GM18511 (cell line): ENCODE measurements at regions not wholly inside any gene's neighbourhood (a gene's known extent, or its start where the extent isn't known, plus 50 kb on each side); places are given as distances from the start of the nearest gene placed in this dataset.
A peak's percentile ranks its signal among the peaks of the same experiment; 100 is the strongest.

Source experiments
- ATAC-seq: cut with Tn5 transposase; IDR thresholded peaks from one replicate; pipeline ENCODE4 v1.9.1; 2021; ENCODE audit warnings: mild to moderate bottlenecking, moderate library complexity; ENCODE audit not compliant: unreplicated experiment

DNA sequence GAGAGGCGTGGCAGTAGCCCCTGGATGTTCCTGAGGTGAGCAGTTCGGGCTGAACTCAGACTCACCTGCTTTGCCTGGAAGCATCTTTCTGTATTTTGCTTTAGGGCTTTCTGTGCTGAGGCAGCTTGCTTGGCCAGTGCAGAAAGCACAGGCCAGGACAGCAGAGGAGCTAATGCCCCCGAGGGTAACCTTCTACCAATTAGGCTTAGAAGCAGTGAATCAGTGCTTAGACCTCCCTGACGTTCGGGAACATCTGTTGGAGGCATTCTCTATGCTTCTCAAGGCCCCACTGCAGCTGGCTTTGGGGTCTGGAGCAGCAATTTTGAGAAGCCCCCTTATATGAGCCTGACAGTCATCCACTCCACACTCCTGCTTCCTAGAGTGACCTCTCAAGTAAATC, 350.7 kb upstream of the PROK2 start:
- ATAC-seq: no peak

DNA sequence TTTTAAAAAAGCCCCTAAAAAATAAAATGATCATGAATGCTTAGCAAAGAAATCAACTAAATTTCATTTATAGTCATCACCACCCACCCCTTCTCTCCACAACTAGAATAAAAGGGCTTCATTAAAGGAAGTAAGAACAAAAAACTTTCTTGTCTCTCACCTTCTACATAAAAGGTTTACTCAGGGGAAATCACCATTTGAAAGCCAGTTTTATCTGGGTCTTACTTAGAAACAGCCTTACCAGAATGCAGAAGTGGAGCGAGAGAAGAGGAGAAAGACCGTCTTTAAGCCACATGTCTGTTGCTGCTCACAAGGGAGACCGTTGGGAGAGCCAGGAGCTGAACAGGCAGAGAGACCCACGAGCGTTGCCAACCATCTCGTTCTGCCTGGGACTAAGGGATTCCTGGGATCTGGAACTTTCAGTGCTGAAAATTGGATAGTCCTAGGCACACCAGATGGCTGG, 350.1 kb upstream of the PROK2 start:
- ATAC-seq: peak; percentile 77

GRCh38 chr3:72133329-72134011, 348.5 kb upstream of the PROK2 start:
- no peak for ATAC-seq

DNA sequence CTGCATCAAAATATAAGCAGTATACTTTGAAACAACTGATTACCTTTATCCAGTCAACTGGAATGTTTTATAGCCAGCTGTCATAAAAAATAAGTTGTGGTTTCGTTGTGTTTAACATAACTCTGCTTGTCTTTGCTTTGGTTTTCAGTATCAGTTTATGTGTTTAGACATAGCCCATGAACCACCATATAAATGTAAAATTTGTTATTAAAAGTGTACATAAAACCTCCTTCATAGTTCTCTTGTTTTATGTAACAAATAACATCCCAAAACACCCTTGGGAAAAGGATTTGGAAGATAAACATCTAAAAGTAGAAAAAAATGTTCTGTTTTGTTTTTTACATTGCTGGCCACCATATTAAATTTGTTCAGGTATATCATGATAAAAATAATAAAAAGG, 347.0 kb upstream of the PROK2 start:
- ATAC-seq: no peak

GRCh38 chr3:72130565-72130964, 345.6 kb upstream of the PROK2 start:
- no peak for ATAC-seq

- ATAC-seq: no peak
These were observed 344.6 kb upstream of the PROK2 start for GRCh38 chr3:72129501-72130094.

GRCh38 chr3:72128921-72129320, 344.0 kb upstream of the PROK2 start:
- ATAC-seq: no peak

- no peak for ATAC-seq
These were observed 342.9 kb upstream of the PROK2 start for GRCh38 chr3:72127844-72128243.

DNA sequence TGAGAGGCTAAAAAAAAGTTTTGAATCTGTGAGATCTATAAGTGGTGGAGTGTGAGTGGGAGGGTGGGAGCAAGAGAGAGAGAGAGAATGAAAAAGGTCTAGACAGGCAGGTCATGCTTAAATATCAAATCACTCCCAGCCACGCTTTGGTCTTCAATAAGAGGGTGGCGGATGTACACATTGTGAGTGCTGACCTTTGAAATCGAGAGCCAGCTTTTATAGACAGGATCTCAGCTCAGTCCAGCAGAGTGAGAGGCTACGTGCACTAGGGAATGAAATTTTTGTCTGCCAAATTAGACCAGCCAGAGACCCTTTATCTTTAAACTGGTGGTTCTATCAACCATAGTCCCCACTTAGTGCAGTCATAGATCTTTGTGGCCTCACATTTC, 342.3 kb upstream of the PROK2 start:
- no peak for ATAC-seq

GRCh38 chr3:72126441-72127223, 341.7 kb upstream of the PROK2 start:
- no peak for ATAC-seq

DNA sequence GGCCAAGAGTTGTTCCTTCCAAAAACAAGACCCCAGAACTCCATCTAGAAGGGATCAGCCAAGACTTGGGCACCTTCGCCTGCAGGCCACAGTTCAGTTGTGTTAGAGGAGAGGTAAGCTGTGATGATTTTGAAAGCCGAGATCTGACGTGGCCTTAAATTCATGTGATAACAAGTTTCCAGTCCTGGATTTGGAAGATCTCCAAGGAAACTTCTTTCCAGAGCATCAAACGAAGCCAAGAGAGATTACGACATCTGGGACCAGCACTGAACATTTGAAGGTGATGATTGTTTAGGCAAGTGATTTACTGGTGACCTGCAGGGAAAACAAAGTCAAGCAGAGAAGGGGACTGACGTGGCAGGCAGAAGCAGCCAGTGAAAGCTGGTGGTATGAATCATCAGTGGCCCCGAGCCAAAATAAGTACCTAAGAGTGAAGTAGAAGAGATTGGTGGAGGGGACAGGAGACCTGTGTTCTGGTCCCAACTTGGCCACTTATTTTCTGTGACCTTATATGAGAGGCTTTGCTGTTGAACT, 339.0 kb upstream of the PROK2 start:
- peak; percentile 63 for ATAC-seq

DNA sequence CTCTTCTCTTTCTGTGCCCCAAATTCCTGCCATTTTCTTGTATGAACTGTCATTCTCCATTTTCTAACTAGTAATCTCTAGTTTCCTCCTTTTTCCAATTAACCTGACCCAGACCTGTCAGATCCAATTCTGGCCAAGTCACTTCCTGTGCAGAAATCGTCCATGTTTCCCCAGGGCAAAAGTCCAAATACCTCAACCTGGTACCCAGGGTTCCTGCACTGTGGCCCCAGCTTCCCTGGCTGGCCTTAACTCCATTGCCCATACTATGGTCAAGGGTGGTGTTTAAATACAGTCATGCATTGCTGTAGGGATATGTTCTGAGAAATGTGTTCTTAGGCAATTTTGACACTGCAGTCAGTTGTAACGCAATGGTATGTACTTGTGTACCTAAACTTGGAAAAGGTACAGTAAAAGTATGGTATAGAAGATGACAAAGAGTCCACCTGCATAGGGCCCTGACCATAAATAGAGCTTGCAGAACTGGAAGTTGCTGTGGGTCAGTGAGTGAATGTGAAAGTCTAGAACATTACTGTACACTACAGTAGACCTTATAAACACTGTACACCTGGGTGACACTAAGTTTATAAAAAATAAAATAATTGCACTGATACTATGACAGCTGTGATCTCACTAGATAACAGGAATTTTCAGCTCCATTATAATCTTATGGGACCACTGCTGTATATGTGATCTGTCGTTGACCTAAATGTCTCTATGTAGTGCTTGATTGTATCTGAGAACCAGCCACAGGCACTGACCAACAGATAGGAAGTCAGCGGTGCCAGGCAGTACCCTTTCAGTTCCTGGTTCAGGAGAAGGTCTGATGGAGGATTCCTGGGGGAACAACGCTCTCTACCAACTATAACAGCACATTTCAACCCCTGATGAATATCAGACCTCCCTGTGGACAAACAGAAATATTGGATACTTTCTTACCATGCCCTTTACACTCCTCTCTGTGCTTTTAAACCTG, 336.1 kb upstream of the PROK2 start:
- ATAC-seq: peak; percentile 84

DNA sequence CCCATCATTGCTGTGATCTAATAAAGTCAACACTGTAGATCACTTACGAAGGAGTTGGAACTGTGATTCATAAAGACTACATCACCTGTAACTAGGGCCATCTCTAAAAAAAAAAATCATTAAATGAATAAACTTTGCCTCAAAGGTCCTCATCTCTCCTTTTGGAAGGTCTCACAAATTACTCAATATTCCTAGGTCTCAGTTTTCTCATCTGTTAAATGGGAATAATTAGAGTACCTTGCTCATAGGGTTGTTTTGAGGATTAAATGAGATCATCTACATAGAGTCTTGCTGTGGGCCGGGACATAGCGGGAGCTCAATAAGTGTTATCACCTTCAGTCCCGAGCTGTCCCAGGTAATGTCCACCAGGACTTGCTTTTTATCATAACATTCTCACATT, 335.1 kb upstream of the PROK2 start:
- ATAC-seq: no peak

DNA sequence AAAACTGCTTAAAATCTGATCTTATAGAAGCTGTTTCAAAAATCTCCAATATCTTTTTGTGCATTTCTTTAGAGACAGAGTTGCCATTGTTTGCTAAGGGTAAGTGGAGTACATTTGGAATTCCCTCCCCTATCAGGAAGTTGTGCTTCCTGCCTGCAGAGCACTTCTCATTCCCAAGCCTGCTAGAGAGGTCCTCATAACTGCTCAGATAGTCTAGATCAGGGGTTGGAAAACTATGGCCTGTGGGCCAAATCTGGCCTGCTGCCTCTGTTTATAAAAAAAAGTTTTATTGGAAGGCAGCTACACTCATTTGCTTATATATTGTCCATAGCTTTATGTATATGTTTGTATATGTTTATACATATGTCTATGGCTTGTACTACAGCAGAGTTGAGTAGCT, 333.7 kb upstream of the PROK2 start:
- no peak for ATAC-seq

DNA sequence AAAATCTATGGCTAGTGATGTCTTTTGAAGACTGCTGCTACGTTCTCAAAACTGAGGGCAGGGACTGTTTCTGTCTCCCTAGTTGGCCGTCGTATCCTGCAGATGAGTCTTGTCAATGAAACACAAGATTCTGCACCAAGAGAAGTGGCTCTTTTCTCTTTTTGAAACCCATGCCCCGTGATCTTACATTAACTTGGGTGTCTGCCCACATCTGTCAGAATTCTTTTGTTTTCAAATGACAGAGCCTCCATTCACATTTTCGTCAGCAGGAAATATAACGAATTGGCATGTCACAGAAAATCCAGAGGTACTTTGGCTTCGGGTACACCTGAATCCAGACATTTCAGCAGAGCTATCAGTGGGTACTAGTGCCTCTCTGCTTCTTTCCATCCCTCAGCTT, 331.3 kb upstream of the PROK2 start:
- no peak for ATAC-seq

- no peak for ATAC-seq
These were observed 330.4 kb upstream of the PROK2 start for GRCh38 chr3:72115307-72115706.

DNA sequence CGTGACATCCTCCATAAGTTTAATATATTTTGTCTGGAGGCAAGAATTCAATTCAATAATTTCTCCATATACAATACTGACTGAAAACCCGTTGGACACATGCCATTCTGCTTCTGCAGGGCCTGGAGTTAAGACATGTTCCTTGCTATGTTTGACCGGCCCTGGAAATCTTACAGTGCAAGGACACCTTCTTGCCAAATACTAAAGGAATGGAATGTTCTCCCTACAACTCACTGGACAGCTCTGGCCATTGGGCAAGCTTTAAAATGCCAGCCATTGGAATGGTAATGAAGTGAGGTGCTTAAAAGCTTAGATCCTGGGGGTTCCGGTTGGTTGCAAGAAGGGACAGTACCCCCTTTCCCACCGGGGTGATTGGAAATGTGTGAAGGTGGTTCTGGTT, 329.8 kb upstream of the PROK2 start:
- no peak for ATAC-seq

- ATAC-seq: no peak
These were observed 329.0 kb upstream of the PROK2 start for GRCh38 chr3:72113964-72114363.

- no peak for ATAC-seq
These were observed 328.6 kb upstream of the PROK2 start for GRCh38 chr3:72113564-72113963.

DNA sequence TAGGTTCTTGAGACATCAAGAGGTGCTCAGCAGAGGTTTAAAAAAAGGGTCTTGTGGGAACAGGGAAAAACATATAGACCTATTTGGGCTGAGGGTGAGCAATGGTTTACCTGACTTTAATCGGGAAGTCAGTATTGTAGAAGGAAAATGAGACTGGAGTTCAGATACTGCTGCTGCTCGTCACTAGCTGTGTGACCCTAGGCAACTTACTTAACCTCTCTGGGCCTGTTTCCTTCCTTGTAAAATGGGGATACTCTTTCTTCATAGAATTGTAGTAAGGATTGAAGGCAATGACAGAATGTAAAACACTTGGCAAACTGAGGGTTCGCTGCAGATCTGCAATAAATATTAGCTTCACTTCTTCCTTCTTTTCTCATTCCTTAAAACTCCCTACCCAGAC, 327.5 kb upstream of the PROK2 start:
- no peak for ATAC-seq
